Ishikawa (cell line): ENCODE measurements at regions not wholly inside any gene's neighbourhood (a gene's known extent, or its start where the extent isn't known, plus 50 kb on each side); places are given as distances from the start of the nearest gene placed in this dataset.

Source experiments
- EGR1 ChIP-seq: IDR thresholded peaks from 2 replicates; pipeline ENCODE4 v1.6.1; 2012
- EP300 ChIP-seq: IDR thresholded peaks from 2 replicates; pipeline ENCODE4 v1.6.1; 2012; ENCODE audit warnings: borderline replicate concordance
- FOXM1 ChIP-seq: IDR thresholded peaks from 2 replicates; pipeline ENCODE4 v1.6.1; 2012; ENCODE audit warnings: low read depth, borderline replicate concordance
- NFIC ChIP-seq: IDR thresholded peaks from 2 replicates; pipeline ENCODE4 v1.6.1; 2012
- RAD21 ChIP-seq: IDR thresholded peaks from 2 replicates; pipeline ENCODE4 v1.6.1; 2012; ENCODE audit warnings: low read depth
- TAF1 ChIP-seq: IDR thresholded peaks from 2 replicates; pipeline ENCODE4 v1.6.1; 2012; ENCODE audit warnings: low read depth, mild to moderate bottlenecking
- YY1 ChIP-seq: IDR thresholded peaks from 2 replicates; pipeline ENCODE4 v1.6.1; 2012; ENCODE audit warnings: low read depth
- ZBTB7A ChIP-seq: IDR thresholded peaks from 2 replicates; pipeline ENCODE4 v1.6.1; 2012; ENCODE audit warnings: low read depth
- TF ChIP-seq, protein P1 (sequence below): IDR thresholded peaks from 2 replicates; pipeline ENCODE4 v1.6.1; 2012
- TF ChIP-seq, protein P2 (sequence below): IDR thresholded peaks from 2 replicates; pipeline ENCODE4 v1.6.1; 2012; ENCODE audit warnings: low read depth, mild to moderate bottlenecking
- TF ChIP-seq, protein P3 (sequence below): IDR thresholded peaks from 2 replicates; pipeline ENCODE4 v1.6.1; 2012

DNA sequence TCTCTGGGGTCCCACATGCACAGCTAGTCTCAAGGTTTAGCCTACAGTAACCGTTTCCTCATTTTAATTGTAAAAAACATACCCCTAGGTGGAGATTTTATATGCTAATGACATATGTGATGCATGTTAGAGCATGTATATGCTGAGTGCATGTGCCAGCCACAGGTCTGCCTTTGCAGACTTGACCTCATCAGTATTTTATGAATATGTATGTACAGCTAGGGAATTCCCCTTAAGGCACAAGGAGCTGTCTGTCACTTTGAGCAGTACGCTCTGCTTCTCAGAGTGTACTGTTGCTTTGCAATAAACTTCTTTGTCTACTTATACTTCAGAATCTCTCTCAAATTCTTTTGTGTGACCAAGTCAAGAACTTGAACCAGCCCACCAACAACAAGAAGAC, 131.2 kb upstream of the ERBB4 start:
- TF ChIP-seq RAD21 (no peak), NFIC (no peak), YY1 (no peak), EP300 (no peak), ZBTB7A (no peak), EGR1 (no peak), FOXM1 (no peak), TAF1 (no peak)
- TF ChIP-seq, protein P1, sequence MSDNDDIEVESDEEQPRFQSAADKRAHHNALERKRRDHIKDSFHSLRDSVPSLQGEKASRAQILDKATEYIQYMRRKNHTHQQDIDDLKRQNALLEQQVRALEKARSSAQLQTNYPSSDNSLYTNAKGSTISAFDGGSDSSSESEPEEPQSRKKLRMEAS: no peak
- TF ChIP-seq, protein P2, sequence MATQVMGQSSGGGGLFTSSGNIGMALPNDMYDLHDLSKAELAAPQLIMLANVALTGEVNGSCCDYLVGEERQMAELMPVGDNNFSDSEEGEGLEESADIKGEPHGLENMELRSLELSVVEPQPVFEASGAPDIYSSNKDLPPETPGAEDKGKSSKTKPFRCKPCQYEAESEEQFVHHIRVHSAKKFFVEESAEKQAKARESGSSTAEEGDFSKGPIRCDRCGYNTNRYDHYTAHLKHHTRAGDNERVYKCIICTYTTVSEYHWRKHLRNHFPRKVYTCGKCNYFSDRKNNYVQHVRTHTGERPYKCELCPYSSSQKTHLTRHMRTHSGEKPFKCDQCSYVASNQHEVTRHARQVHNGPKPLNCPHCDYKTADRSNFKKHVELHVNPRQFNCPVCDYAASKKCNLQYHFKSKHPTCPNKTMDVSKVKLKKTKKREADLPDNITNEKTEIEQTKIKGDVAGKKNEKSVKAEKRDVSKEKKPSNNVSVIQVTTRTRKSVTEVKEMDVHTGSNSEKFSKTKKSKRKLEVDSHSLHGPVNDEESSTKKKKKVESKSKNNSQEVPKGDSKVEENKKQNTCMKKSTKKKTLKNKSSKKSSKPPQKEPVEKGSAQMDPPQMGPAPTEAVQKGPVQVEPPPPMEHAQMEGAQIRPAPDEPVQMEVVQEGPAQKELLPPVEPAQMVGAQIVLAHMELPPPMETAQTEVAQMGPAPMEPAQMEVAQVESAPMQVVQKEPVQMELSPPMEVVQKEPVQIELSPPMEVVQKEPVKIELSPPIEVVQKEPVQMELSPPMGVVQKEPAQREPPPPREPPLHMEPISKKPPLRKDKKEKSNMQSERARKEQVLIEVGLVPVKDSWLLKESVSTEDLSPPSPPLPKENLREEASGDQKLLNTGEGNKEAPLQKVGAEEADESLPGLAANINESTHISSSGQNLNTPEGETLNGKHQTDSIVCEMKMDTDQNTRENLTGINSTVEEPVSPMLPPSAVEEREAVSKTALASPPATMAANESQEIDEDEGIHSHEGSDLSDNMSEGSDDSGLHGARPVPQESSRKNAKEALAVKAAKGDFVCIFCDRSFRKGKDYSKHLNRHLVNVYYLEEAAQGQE: no peak
- TF ChIP-seq, protein P3, sequence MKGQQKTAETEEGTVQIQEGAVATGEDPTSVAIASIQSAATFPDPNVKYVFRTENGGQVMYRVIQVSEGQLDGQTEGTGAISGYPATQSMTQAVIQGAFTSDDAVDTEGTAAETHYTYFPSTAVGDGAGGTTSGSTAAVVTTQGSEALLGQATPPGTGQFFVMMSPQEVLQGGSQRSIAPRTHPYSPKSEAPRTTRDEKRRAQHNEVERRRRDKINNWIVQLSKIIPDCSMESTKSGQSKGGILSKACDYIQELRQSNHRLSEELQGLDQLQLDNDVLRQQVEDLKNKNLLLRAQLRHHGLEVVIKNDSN: no peak
